Large intestine (tissue), 3 donors: ENCODE measurements at regions not wholly inside any gene's neighbourhood (a gene's known extent, or its start where the extent isn't known, plus 50 kb on each side); places are given as distances from the start of the nearest gene placed in this dataset.

Experiments
- DNase-seq, 2 donors: peaks; one replicate each; pipeline versions ENCODE4 v3.0.0 to v3.0.0-alpha.2; 2013
- H3K27ac ChIP-seq: one replicate; pipeline ENCODE4 v1.5.1; 2013; ENCODE audit warnings: low read length
- H3K27me3 ChIP-seq: 2 replicates; pipeline ENCODE4 v1.6.1; 2013; ENCODE audit warnings: low read length; ENCODE audit not compliant: control insufficient read depth, insufficient read depth
- H3K36me3 ChIP-seq: 2 replicates; pipeline ENCODE4 v1.6.1; 2013; ENCODE audit warnings: low read length; ENCODE audit not compliant: control insufficient read depth, insufficient read depth
- H3K4me1 ChIP-seq: one replicate; pipeline ENCODE4 v1.6.1; 2013; ENCODE audit warnings: low read length; ENCODE audit not compliant: control insufficient read depth, insufficient read depth
- H3K4me3 ChIP-seq: one replicate; pipeline ENCODE4 v1.5.1; 2013; ENCODE audit warnings: low read length
- H3K9me3 ChIP-seq: one replicate; pipeline ENCODE4 v1.6.1; 2013; ENCODE audit warnings: mild to moderate bottlenecking, low read depth, low read length, moderate library complexity; ENCODE audit not compliant: control insufficient read depth
- WGBS: methylation state at CpG from one replicate; pipeline ENCODE4 v1.1.5; 2013; ENCODE audit warnings: low lambda C conversion rate; ENCODE audit not compliant: insufficient coverage; 5-methylcytosine and 5-hydroxymethylcytosine counted together

- H3K36me3 ChIP-seq: no peaks in the 10 kb centered on the region
- no peak overlapping the region for H3K4me3 ChIP-seq
- no peaks in the 10 kb centered on the region for H3K4me1 ChIP-seq
- WGBS: no CpG with 5 or more reads among the region's 7 CpGs
- no peak for DNase-seq
- no peak overlapping the region for H3K27ac ChIP-seq
- H3K9me3 ChIP-seq: no peaks in the 10 kb centered on the region
- H3K27me3 ChIP-seq: peaks cover 6% of the 10 kb centered on the region
Measured at GRCh38 chr11:31863170-31863832, 52.2 kb upstream of the PAX6 start.

- Histone ChIP-seq H3K9me3 (no peaks in the 10 kb centered on the region), H3K4me3 (no peak overlapping the region), H3K36me3 (no peaks in the 10 kb centered on the region), H3K27ac (no peak overlapping the region), H3K4me1 (no peaks in the 10 kb centered on the region), H3K27me3 (peaks cover 6% of the 10 kb centered on the region)
- WGBS: no CpG with 5 or more reads among the region's 3 CpGs
- no peak for DNase-seq
Measured at GRCh38 chr11:31861011-31861410, 49.9 kb upstream of the PAX6 start.
